Upper lobe of left lung (tissue), 6 donors: ENCODE measurements at regions not wholly inside any gene's neighbourhood (a gene's known extent, or its start where the extent isn't known, plus 50 kb on each side); places are given as distances from the start of the nearest gene placed in this dataset.
"Not testable (repeated sequence)": the region's sequence is repeated elsewhere in the genome, so short reads cannot be mapped to it uniquely, and the experiment has no call there.

Source experiments
- ATAC-seq, 2 donors: fragments of 200-7000 bp; cut with Tn5 transposase; one replicate each; pipeline ENCODE4 v1.9.1; 2022; ENCODE audit warnings: mild to moderate bottlenecking in 2 of 2, moderate library complexity in 2 of 2; ENCODE audit not compliant: low FRiP score in 2 of 2
- DNase-seq, 2 donors: peaks; one replicate each; pipeline ENCODE4 v3.0.0-alpha.2; 2019 to 2020
- H3K27ac ChIP-seq, 4 donors: fragments of 200-600 bp; sonication (generic); one replicate each; pipeline ENCODE4 v1.5.1; 2016 to 2019
- H3K27me3 ChIP-seq, 4 donors: fragments of 200-600 bp; sonication (generic); one replicate each; pipeline ENCODE4 v1.5.1; 2017 to 2019
- H3K36me3 ChIP-seq, 4 donors: fragments of 200-600 bp; sonication (generic); one replicate each; pipeline ENCODE4 v1.5.1; 2016 to 2019
- H3K4me1 ChIP-seq, 4 donors: fragments of 200-600 bp; sonication (generic); one replicate each; pipeline ENCODE4 v1.5.1; 2018 to 2019
- H3K4me3 ChIP-seq, 4 donors: fragments of 200-600 bp; sonication (generic); one replicate each; pipeline ENCODE4 v1.5.1; 2017 to 2019; ENCODE audit warnings: mild to moderate bottlenecking in 2 of 4, moderate library complexity in 1 of 4
- H3K9me3 ChIP-seq, 4 donors: fragments of 200-600 bp; sonication (generic); one replicate each; pipeline ENCODE4 v1.5.1; 2018 to 2019
- CTCF ChIP-seq, 6 experiments: fragments of 450-650 bp in 4 of 6; fragments of 200-600 bp in 2 of 6; sonication (generic) in 2 of 6; IDR thresholded peaks; one replicate each; pipeline ENCODE4 v1.5.1; 2016 to 2019; ENCODE audit warnings: antibody characterized with exemption in 6 of 6
- EP300 ChIP-seq, 4 donors: sonication (generic); formaldehyde crosslinking; IDR thresholded peaks; one replicate each; pipeline ENCODE4 v1.5.1; 2017; ENCODE audit warnings: antibody characterized with exemption in 4 of 4, control low read depth in 2 of 4
- POLR2A ChIP-seq, 4 donors: fragments of 450-650 bp; IDR thresholded peaks; one replicate each; pipeline ENCODE4 v1.5.1; 2016 to 2017; ENCODE audit warnings: antibody characterized with exemption in 4 of 4, mild to moderate bottlenecking in 2 of 4
- POLR2AphosphoS5 ChIP-seq, 2 donors: sonication (generic); formaldehyde crosslinking; IDR thresholded peaks; one replicate each; pipeline ENCODE4 v1.5.1; 2017; ENCODE audit warnings: antibody characterized with exemption in 2 of 2
- WGBS, 2 donors: methylation state at CpG; one replicate each; pipeline ENCODE4 v1.1.5; 2017 to 2018; 5-methylcytosine and 5-hydroxymethylcytosine counted together
- donor health status: DM: no; HTN: no; CAD: no; lungs with moderate emphysema.
- donor health status: DM: no; HTN: yes; CAD: no; lungs with severe emphysema.

- DNase-seq (no peak), ATAC-seq (no peak)
- H3K9me3 ChIP-seq = no peaks in the 10 kb centered on the region
- no peak overlapping the region for H3K27ac ChIP-seq
- 39 to 51% methylated on average over 4 of the region's 4 CpGs for WGBS, 2 donors
- no peaks in the 10 kb centered on the region for H3K36me3 ChIP-seq
- no peak for TF ChIP-seq EP300 (IDR thresholded peaks at IDR 0.05)
- TF ChIP-seq POLR2A (IDR thresholded peaks at IDR 0.05) = no peak
- TF ChIP-seq CTCF (IDR thresholded peaks at IDR 0.05) = no peak
- TF ChIP-seq POLR2AphosphoS5 (IDR thresholded peaks at IDR 0.05) = no peak
- no peaks in the 10 kb centered on the region for H3K27me3 ChIP-seq
- H3K4me3 ChIP-seq = no peak overlapping the region
- H3K4me1 ChIP-seq = no peaks in the 10 kb centered on the region
These were observed 519.7 kb upstream of the PFKP start for GRCh38 chr10:2547606-2548005.

GRCh38 chr10:2546894-2547293 lies 520.5 kb upstream of the PFKP start:
- not testable (repeated sequence) for H3K4me3 ChIP-seq, ATAC-seq, H3K36me3 ChIP-seq, H3K4me1 ChIP-seq, H3K27ac ChIP-seq, DNase-seq, H3K9me3 ChIP-seq, H3K27me3 ChIP-seq
- WGBS, 2 donors = 93 to 95% methylated on average over 3 of the region's 3 CpGs

- ATAC-seq (no peak), DNase-seq (no peak)
- Histone ChIP-seq H3K9me3 (no peaks in the 10 kb centered on the region), H3K4me1 (no peaks in the 10 kb centered on the region), H3K27ac (no peak overlapping the region), H3K27me3 (no peaks in the 10 kb centered on the region), H3K4me3 (no peak overlapping the region), H3K36me3 (no peaks in the 10 kb centered on the region)
- no peak for TF ChIP-seq POLR2AphosphoS5 (IDR thresholded peaks at IDR 0.05)
- no peak for TF ChIP-seq POLR2A (IDR thresholded peaks at IDR 0.05)
- no peak for TF ChIP-seq CTCF (IDR thresholded peaks at IDR 0.05)
- no peak for TF ChIP-seq EP300 (IDR thresholded peaks at IDR 0.05)
- WGBS, 2 donors = 86 to 92% methylated on average over 3 of the region's 3 CpGs
These were observed 523.4 kb upstream of the PFKP start for GRCh38 chr10:2543974-2544373.

GRCh38 chr10:2543142-2543886 lies 524.0 kb upstream of the PFKP start:
- Histone ChIP-seq H3K27ac (no peak overlapping the region), H3K9me3 (no peaks in the 10 kb centered on the region), H3K4me3 (no peak overlapping the region), H3K36me3 (no peaks in the 10 kb centered on the region), H3K27me3 (no peaks in the 10 kb centered on the region), H3K4me1 (no peaks in the 10 kb centered on the region)
- no peak for TF ChIP-seq POLR2A (IDR thresholded peaks at IDR 0.05)
- no peak for TF ChIP-seq CTCF (IDR thresholded peaks at IDR 0.05)
- no peak for TF ChIP-seq POLR2AphosphoS5 (IDR thresholded peaks at IDR 0.05)
- WGBS, 2 donors = 83 to 85% methylated on average over 17 of the region's 17 CpGs
- no peak for ATAC-seq
- no peak for DNase-seq

GRCh38 chr10:2541176-2541575 lies 526.2 kb upstream of the PFKP start:
- no peak for ATAC-seq
- Histone ChIP-seq H3K27me3 (no peaks in the 10 kb centered on the region), H3K4me1 (no peaks in the 10 kb centered on the region), H3K27ac (no peak overlapping the region), H3K4me3 (no peak overlapping the region), H3K9me3 (no peaks in the 10 kb centered on the region), H3K36me3 (no peaks in the 10 kb centered on the region)
- WGBS, 2 donors = 50 to 51% methylated on average over 4 of the region's 4 CpGs
- no peak for DNase-seq
- TF ChIP-seq EP300 (IDR thresholded peaks at IDR 0.05) = no peak
- TF ChIP-seq CTCF (IDR thresholded peaks at IDR 0.05) = no peak
- TF ChIP-seq POLR2A (IDR thresholded peaks at IDR 0.05) = no peak
- no peak for TF ChIP-seq POLR2AphosphoS5 (IDR thresholded peaks at IDR 0.05)
